IMR-90 (cell line): ENCODE measurements at regions not wholly inside any gene's neighbourhood (a gene's known extent, or its start where the extent isn't known, plus 50 kb on each side); places are given as distances from the start of the nearest gene placed in this dataset.

Experiments
- ATAC-seq: fragments of 200-7000 bp; cut with Tn5 transposase; 2 replicates; pipeline ENCODE4 v1.9.1; 2020; ENCODE audit warnings: low read depth, mild to moderate bottlenecking, moderate library complexity
- BruUV-seq: library from RNA; stranded (reverse); fragments of 400-500 nt; replicated peaks from 2 replicates; lab custom pipeline; 2021; lab: Mats Ljungman, UMichigan
- CTCF ChIA-PET: fragments of 300-600 bp; formaldehyde crosslinking; extraction: SDS; loops from one replicate; lab custom pipeline; 2021; ENCODE audit warnings: antibody characterized with exemption; lab: Yijun Ruan, JAX
- POLR2A ChIA-PET: fragments of 300-600 bp; sonication (Branson Sonifier 250); formaldehyde crosslinking; loops from one replicate; lab custom pipeline; 2022; ENCODE audit warnings: antibody characterized with exemption; ENCODE audit not compliant: unreplicated experiment; lab: Charles Lee
- DNase-seq: peaks from one replicate; pipeline ENCODE4 v3.0.0; 2013
- H2AFZ ChIP-seq: replicated peaks from 2 replicates; pipeline ENCODE3; 2013; ENCODE audit warnings: low read length, mild to moderate bottlenecking; ENCODE audit not compliant: poor library complexity
- H2AK5ac ChIP-seq: 2 replicates; pipeline ENCODE4 v1.6.1; 2013; ENCODE audit warnings: low read depth, low read length, inconsistent platforms
- H2AK9ac ChIP-seq: replicated peaks from 2 replicates; pipeline ENCODE3; 2013; ENCODE audit warnings: mild to moderate bottlenecking, low read depth, low read length, moderate library complexity; ENCODE audit not compliant: poor library complexity
- H2BK120ac ChIP-seq: 2 replicates; pipeline ENCODE4 v1.6.1; 2013; ENCODE audit warnings: low read depth, low read length, inconsistent platforms
- H2BK15ac ChIP-seq: 3 replicates; pipeline ENCODE4 v1.6.1; 2013; ENCODE audit warnings: low read depth, low read length, inconsistent platforms
- H2BK20ac ChIP-seq: 2 replicates; pipeline ENCODE4 v1.6.1; 2013; ENCODE audit warnings: low read depth, mild to moderate bottlenecking, inconsistent platforms, low read length, moderate library complexity
- H2BK5ac ChIP-seq: 2 replicates; pipeline ENCODE4 v1.6.1; 2013; ENCODE audit warnings: mild to moderate bottlenecking, low read depth, low read length, inconsistent platforms; ENCODE audit not compliant: poor library complexity, severe bottlenecking
- H3K14ac ChIP-seq: replicated peaks from 2 replicates; pipeline ENCODE4 v1.6.1; 2013; ENCODE audit warnings: low read depth, low read length, inconsistent platforms
- H3K18ac ChIP-seq: 2 replicates; pipeline ENCODE4 v1.6.1; 2013; ENCODE audit warnings: low read depth, low read length, control low read depth
- H3K23ac ChIP-seq: 2 replicates; pipeline ENCODE4 v1.6.1; 2013; ENCODE audit warnings: low read depth, low read length, inconsistent platforms
- H3K27ac ChIP-seq: 2 replicates; pipeline ENCODE4 v1.5.1; 2013; ENCODE audit warnings: mild to moderate bottlenecking, control low read depth, low read length; ENCODE audit not compliant: insufficient read depth
- H3K27me3 ChIP-seq: 2 replicates; pipeline ENCODE4 v1.6.1; 2013; ENCODE audit warnings: low read length; ENCODE audit not compliant: control insufficient read depth, insufficient read depth
- H3K36me3 ChIP-seq: 2 replicates; pipeline ENCODE4 v1.6.1; 2013; ENCODE audit warnings: low read length, mixed read lengths; ENCODE audit not compliant: control insufficient read depth, insufficient read depth
- H3K4ac ChIP-seq: 2 replicates; pipeline ENCODE4 v1.6.1; 2013; ENCODE audit warnings: low read depth, low read length, inconsistent platforms
- H3K4me1 ChIP-seq: 2 replicates; pipeline ENCODE4 v1.6.1; 2013; ENCODE audit warnings: low read length, mixed read lengths; ENCODE audit not compliant: control insufficient read depth, insufficient read depth
- H3K4me2 ChIP-seq: 2 replicates; pipeline ENCODE4 v1.6.1; 2013; ENCODE audit warnings: low read depth, mild to moderate bottlenecking, control low read depth, low read length, moderate library complexity
- H3K4me3 ChIP-seq: 2 replicates; pipeline ENCODE4 v1.5.1; 2013; ENCODE audit warnings: low read depth, mild to moderate bottlenecking, control low read depth, low read length, moderate library complexity; ENCODE audit not compliant: insufficient read depth
- H3K56ac ChIP-seq: 2 replicates; pipeline ENCODE4 v1.6.1; 2013; ENCODE audit warnings: low read length, inconsistent platforms; ENCODE audit not compliant: insufficient read depth; ENCODE audit errors: extremely low read depth
- H3K79me1 ChIP-seq, 2 experiments: 2 replicates each; pipeline ENCODE4 v1.6.1; 2013; ENCODE audit warnings: low read length in 2 of 2, inconsistent platforms in 1 of 2, low read depth in 1 of 2
- H3K9ac ChIP-seq: 2 replicates; pipeline ENCODE4 v1.6.1; 2013; ENCODE audit warnings: low read depth, low read length, control low read depth
- H3K9me1 ChIP-seq: 2 replicates; pipeline ENCODE4 v1.6.1; 2013; ENCODE audit warnings: low read length, inconsistent platforms; ENCODE audit not compliant: insufficient read depth
- H3K9me3 ChIP-seq: 2 replicates; pipeline ENCODE4 v1.6.1; 2013; ENCODE audit warnings: low read length; ENCODE audit not compliant: control insufficient read depth, insufficient read depth
- H4K20me1 ChIP-seq: 2 replicates; pipeline ENCODE4 v1.6.1; 2013; ENCODE audit warnings: low read length, inconsistent platforms; ENCODE audit not compliant: insufficient read depth
- H4K5ac ChIP-seq: 2 replicates; pipeline ENCODE4 v1.6.1; 2013; ENCODE audit warnings: mild to moderate bottlenecking, low read depth, low read length, control low read depth
- H4K8ac ChIP-seq, 2 experiments: 2 replicates each; pipeline ENCODE4 v1.6.1; 2013; ENCODE audit warnings: low read depth in 2 of 2, low read length in 2 of 2, control low read depth in 1 of 2, inconsistent platforms in 1 of 2
- H4K91ac ChIP-seq: 2 replicates; pipeline ENCODE4 v1.6.1; 2013; ENCODE audit warnings: low read depth, low read length, inconsistent platforms; ENCODE audit not compliant: insufficient read depth
- CEBPB ChIP-seq: IDR thresholded peaks from 2 replicates; pipeline ENCODE4 v1.6.1; 2012; ENCODE audit warnings: low read depth, low read length, improper control_type of control experiment
- MAFK ChIP-seq: IDR thresholded peaks from 2 replicates; pipeline ENCODE4 v1.6.1; 2012; ENCODE audit warnings: low read depth, low read length, improper control_type of control experiment
- MAZ ChIP-seq: IDR thresholded peaks from 2 replicates; pipeline ENCODE4 v1.6.1; 2012; ENCODE audit warnings: low read depth, mild to moderate bottlenecking, low read length, improper control_type of control experiment, moderate library complexity, borderline replicate concordance
- MXI1 ChIP-seq: IDR thresholded peaks from 2 replicates; pipeline ENCODE4 v1.6.1; 2012; ENCODE audit warnings: low read depth, mild to moderate bottlenecking, low read length, moderate library complexity, borderline replicate concordance
- RCOR1 ChIP-seq: IDR thresholded peaks from 2 replicates; pipeline ENCODE4 v1.6.1; 2012; ENCODE audit warnings: mild to moderate bottlenecking, low read length, improper control_type of control experiment; ENCODE audit not compliant: insufficient replicate concordance
- WGBS, 2 experiments: methylation state at CpG; one replicate each; pipeline versions ENCODE4 v1.1.5 to v1.1.7; 2013; ENCODE audit warnings: missing lambda C conversion rate in 2 of 2; ENCODE audit not compliant: insufficient read length in 1 of 2; ENCODE audit errors: extremely low coverage in 2 of 2; 5-methylcytosine and 5-hydroxymethylcytosine counted together
- dilution Hi-C: fragments of 300-500 bp; cut with HindIII; formaldehyde crosslinking; loops from one replicate; pipeline ENCODE4 v1.14.3; 2018; ENCODE audit warnings: low sequenced_read_pairs; ENCODE audit not compliant: unreplicated experiment
- in situ Hi-C: fragments of 300-500 bp; cut with MboI; formaldehyde crosslinking; loops from 3 replicates; pipeline ENCODE4 v1.14.3; 2019; ENCODE audit warnings: low sequenced_read_pairs, inconsistent platforms, mixed read lengths
- intact Hi-C: fragments of 100-400 bp; cut with micrococcal nuclease; formaldehyde crosslinking; loops from 2 replicates; pipeline ENCODE4 v1.10.0; 2022

GRCh38 chr10:64762861-64763260, 1241.7 kb downstream of the REEP3 start:
- H2AFZ ChIP-seq = no peak overlapping the region
- dilution Hi-C loops = no loop called here
- no peak overlapping the region for H4K8ac ChIP-seq
- H4K5ac ChIP-seq = no peak overlapping the region
- in situ Hi-C loops = no loop called here
- no peak for DNase-seq
- no CpG with 5 or more reads among the region's 4 CpGs for WGBS, 2 experiments
- no peaks in the 10 kb centered on the region for H3K79me1 ChIP-seq
- no peak overlapping the region for H2BK120ac ChIP-seq
- H3K4me3 ChIP-seq = no peak overlapping the region
- H3K4ac ChIP-seq = no peak overlapping the region
- no peaks in the 10 kb centered on the region for H3K36me3 ChIP-seq
- H2BK15ac ChIP-seq = no peak overlapping the region
- H3K4me1 ChIP-seq = no peaks in the 10 kb centered on the region
- no peak overlapping the region for H3K27ac ChIP-seq
- no peaks in the 10 kb centered on the region for H3K9me3 ChIP-seq
- POLR2A ChIA-PET = no interaction called here
- no peak overlapping the region for H3K14ac ChIP-seq
- intact Hi-C loops = no loop called here
- H3K56ac ChIP-seq = no peak overlapping the region
- ATAC-seq = no peak
- H2BK5ac ChIP-seq = no peak overlapping the region
- no peak overlapping the region for H3K18ac ChIP-seq
- H2BK20ac ChIP-seq = no peak overlapping the region
- no peak overlapping the region for H3K23ac ChIP-seq
- no TSS peak for BruUV-seq
- H3K9ac ChIP-seq = no peak overlapping the region
- no peak overlapping the region for H2AK5ac ChIP-seq
- H4K91ac ChIP-seq = no peak overlapping the region
- H3K9me1 ChIP-seq = no peaks in the 10 kb centered on the region
- CTCF ChIA-PET = no interaction called here
- no peak overlapping the region for H3K4me2 ChIP-seq
- TF ChIP-seq RCOR1 (no peak), MAZ (no peak), MAFK (no peak), MXI1 (no peak), CEBPB (no peak)
- no peaks in the 10 kb centered on the region for H3K27me3 ChIP-seq
- H2AK9ac ChIP-seq = no peak overlapping the region
- H4K20me1 ChIP-seq = no peaks in the 10 kb centered on the region
